ENCODE measurements at regions not wholly inside any gene's neighbourhood (a gene's known extent, or its start where the extent isn't known, plus 50 kb on each side); places are given as distances from the start of the nearest gene placed in this dataset.
"Not testable (repeated sequence)": the region's sequence is repeated elsewhere in the genome, so short reads cannot be mapped to it uniquely, and the experiment has no call there.

GRCh38 chr7:76924756-76925155, 107.4 kb downstream of the SPDYE17 start:
- in situ Hi-C loops (cut with HindIII; ENCODE audit: low pct_unique_long_range_greater_than_20kb, low sequenced_read_pairs); H3K9me3 ChIP-seq (ENCODE audit: control insufficient read depth, insufficient read depth, low read depth, low read length); BruUV-seq (replicated peaks); CTCF ChIA-PET; H3K27me3 ChIP-seq (ENCODE audit: control insufficient read depth, insufficient read depth, low read length); DNase-seq (ENCODE audit: low read depth, low spot score); ATAC-seq; H3K36me3 ChIP-seq (ENCODE audit: control insufficient read depth, insufficient read depth, low read length); POLR2A ChIA-PET; H3K27ac ChIP-seq (ENCODE audit: low read length); intact Hi-C loops (cut with micrococcal nuclease; ENCODE audit: unreplicated experiment); H3K4me3 ChIP-seq (ENCODE audit: low read depth in 2 of 2, low read length in 2 of 2); H3K4me1 ChIP-seq (ENCODE audit: control insufficient read depth, insufficient read depth, low read length): not testable (repeated sequence)
- peak; percentile 31 for TF ChIP-seq CTCF (IDR thresholded peaks at IDR 0.05)

GRCh38 chr7:76918619-76919018, 113.5 kb downstream of the SPDYE17 start:
- in situ Hi-C loops (cut with HindIII; ENCODE audit: low pct_unique_long_range_greater_than_20kb, low sequenced_read_pairs); BruUV-seq (replicated peaks): not testable (repeated sequence)

GRCh38 chr7:76914361-76914760, 117.8 kb downstream of the SPDYE17 start:
- H3K27me3 ChIP-seq (ENCODE audit: control insufficient read depth, insufficient read depth, low read length); H3K9me3 ChIP-seq (ENCODE audit: control insufficient read depth, insufficient read depth, low read depth, low read length); H3K27ac ChIP-seq (ENCODE audit: low read length); CTCF ChIA-PET; DNase-seq (ENCODE audit: low read depth, low spot score); in situ Hi-C loops (cut with HindIII; ENCODE audit: low pct_unique_long_range_greater_than_20kb, low sequenced_read_pairs); BruUV-seq (replicated peaks); H3K36me3 ChIP-seq (ENCODE audit: control insufficient read depth, insufficient read depth, low read length); H3K4me3 ChIP-seq (ENCODE audit: low read depth in 2 of 2, low read length in 2 of 2); ATAC-seq; intact Hi-C loops (cut with micrococcal nuclease; ENCODE audit: unreplicated experiment); H3K4me1 ChIP-seq (ENCODE audit: control insufficient read depth, insufficient read depth, low read length); POLR2A ChIA-PET: not testable (repeated sequence)

More at GRCh38 chr7:76918619-76919018, 113.5 kb downstream of the SPDYE17 start:
- H3K9me3 ChIP-seq (ENCODE audit: control insufficient read depth, insufficient read depth, low read depth, low read length); DNase-seq (ENCODE audit: low read depth, low spot score); CTCF ChIA-PET; POLR2A ChIA-PET; ATAC-seq; intact Hi-C loops (cut with micrococcal nuclease; ENCODE audit: unreplicated experiment); H3K27ac ChIP-seq (ENCODE audit: low read length); H3K4me3 ChIP-seq (ENCODE audit: low read depth in 2 of 2, low read length in 2 of 2); H3K27me3 ChIP-seq (ENCODE audit: control insufficient read depth, insufficient read depth, low read length); H3K36me3 ChIP-seq (ENCODE audit: control insufficient read depth, insufficient read depth, low read length); H3K4me1 ChIP-seq (ENCODE audit: control insufficient read depth, insufficient read depth, low read length): not testable (repeated sequence)

- H3K36me3 ChIP-seq (ENCODE audit: control insufficient read depth, insufficient read depth, low read length); H3K4me1 ChIP-seq (ENCODE audit: control insufficient read depth, insufficient read depth, low read length); in situ Hi-C loops (cut with HindIII; ENCODE audit: low pct_unique_long_range_greater_than_20kb, low sequenced_read_pairs); H3K9me3 ChIP-seq (ENCODE audit: control insufficient read depth, insufficient read depth, low read depth, low read length); CTCF ChIA-PET; intact Hi-C loops (cut with micrococcal nuclease; ENCODE audit: unreplicated experiment); BruUV-seq (replicated peaks); H3K27ac ChIP-seq (ENCODE audit: low read length); H3K4me3 ChIP-seq (ENCODE audit: low read depth in 2 of 2, low read length in 2 of 2); DNase-seq (ENCODE audit: low read depth, low spot score); POLR2A ChIA-PET; H3K27me3 ChIP-seq (ENCODE audit: control insufficient read depth, insufficient read depth, low read length); ATAC-seq: not testable (repeated sequence)
These were observed 119.9 kb downstream of the SPDYE17 start for GRCh38 chr7:76912011-76912814.

- POLR2A ChIA-PET; ATAC-seq; BruUV-seq (replicated peaks): not testable (repeated sequence)
These were observed 127.5 kb downstream of the SPDYE17 start for GRCh38 chr7:76904688-76905087.

GRCh38 chr7:76901944-76902710, 130.0 kb downstream of the SPDYE17 start:
- POLR2A ChIA-PET; BruUV-seq (replicated peaks); H3K27ac ChIP-seq (ENCODE audit: low read length); ATAC-seq; H3K4me3 ChIP-seq (ENCODE audit: low read depth in 2 of 2, low read length in 2 of 2); intact Hi-C loops (cut with micrococcal nuclease; ENCODE audit: unreplicated experiment); CTCF ChIA-PET; H3K4me1 ChIP-seq (ENCODE audit: control insufficient read depth, insufficient read depth, low read length); H3K27me3 ChIP-seq (ENCODE audit: control insufficient read depth, insufficient read depth, low read length); in situ Hi-C loops (cut with HindIII; ENCODE audit: low pct_unique_long_range_greater_than_20kb, low sequenced_read_pairs); DNase-seq (ENCODE audit: low read depth, low spot score); H3K9me3 ChIP-seq (ENCODE audit: control insufficient read depth, insufficient read depth, low read depth, low read length); H3K36me3 ChIP-seq (ENCODE audit: control insufficient read depth, insufficient read depth, low read length): not testable (repeated sequence)

More at GRCh38 chr7:76904688-76905087, 127.5 kb downstream of the SPDYE17 start:
- H3K9me3 ChIP-seq (ENCODE audit: control insufficient read depth, insufficient read depth, low read depth, low read length); H3K27me3 ChIP-seq (ENCODE audit: control insufficient read depth, insufficient read depth, low read length); H3K4me3 ChIP-seq (ENCODE audit: low read depth in 2 of 2, low read length in 2 of 2); intact Hi-C loops (cut with micrococcal nuclease; ENCODE audit: unreplicated experiment); CTCF ChIA-PET; in situ Hi-C loops (cut with HindIII; ENCODE audit: low pct_unique_long_range_greater_than_20kb, low sequenced_read_pairs); H3K4me1 ChIP-seq (ENCODE audit: control insufficient read depth, insufficient read depth, low read length); H3K36me3 ChIP-seq (ENCODE audit: control insufficient read depth, insufficient read depth, low read length); H3K27ac ChIP-seq (ENCODE audit: low read length); DNase-seq (ENCODE audit: low read depth, low spot score): not testable (repeated sequence)
